Muscle layer of colon (tissue), 2 donors: ENCODE measurements at regions not wholly inside any gene's neighbourhood (a gene's known extent, or its start where the extent isn't known, plus 50 kb on each side); places are given as distances from the start of the nearest gene placed in this dataset.

Experiments used
- H3K27ac ChIP-seq: one replicate; pipeline ENCODE4 v1.7.0; 2013; ENCODE audit warnings: low read depth, mild to moderate bottlenecking, low read length, moderate library complexity
- H3K27me3 ChIP-seq, 2 donors: one replicate each; pipeline ENCODE4 v1.7.0; 2013; ENCODE audit warnings: low read length in 2 of 2, mild to moderate bottlenecking in 2 of 2; ENCODE audit not compliant: insufficient read depth in 2 of 2, control insufficient read depth in 1 of 2
- H3K36me3 ChIP-seq: one replicate; pipeline ENCODE4 v1.7.0; 2013; ENCODE audit warnings: mild to moderate bottlenecking, low read length; ENCODE audit not compliant: insufficient read depth
- H3K4me1 ChIP-seq: one replicate; pipeline ENCODE4 v1.7.0; 2013; ENCODE audit warnings: mild to moderate bottlenecking, low read length; ENCODE audit not compliant: insufficient read depth
- H3K4me3 ChIP-seq, 2 donors: one replicate each; pipeline ENCODE4 v1.7.0; 2013; ENCODE audit warnings: low read length in 2 of 2, low read depth in 1 of 2, mild to moderate bottlenecking in 1 of 2, moderate library complexity in 1 of 2
- H3K9ac ChIP-seq: one replicate; pipeline ENCODE4 v1.7.0; 2013; ENCODE audit warnings: low read length
- H3K9me3 ChIP-seq: one replicate; pipeline ENCODE4 v1.7.0; 2013; ENCODE audit warnings: mild to moderate bottlenecking, low read length
- donor health status: abdominal sarcoma.
- donor health status: Adenocarcinoma of cecum.

GRCh38 chr6:112480553-112480952 is 133.4 kb downstream of the RFPL4B start:
- Histone ChIP-seq H3K27me3 (no peaks in the 10 kb centered on the region), H3K36me3 (no peaks in the 10 kb centered on the region), H3K4me3 (no peak overlapping the region), H3K27ac (no peak overlapping the region), H3K4me1 (no peaks in the 10 kb centered on the region), H3K9me3 (no peaks in the 10 kb centered on the region), H3K9ac (no peak overlapping the region)

GRCh38 chr6:112481211-112481610 is 134.1 kb downstream of the RFPL4B start:
- no peaks in the 10 kb centered on the region for H3K27me3 ChIP-seq
- H3K27ac ChIP-seq, result no peak overlapping the region
- no peak overlapping the region for H3K9ac ChIP-seq
- H3K4me3 ChIP-seq, result no peak overlapping the region
- no peaks in the 10 kb centered on the region for H3K4me1 ChIP-seq
- no peaks in the 10 kb centered on the region for H3K36me3 ChIP-seq
- no peaks in the 10 kb centered on the region for H3K9me3 ChIP-seq

- Histone ChIP-seq H3K36me3 (no peaks in the 10 kb centered on the region), H3K9ac (no peak overlapping the region), H3K4me1 (no peaks in the 10 kb centered on the region), H3K27me3 (no peaks in the 10 kb centered on the region), H3K9me3 (no peaks in the 10 kb centered on the region), H3K27ac (no peak overlapping the region), H3K4me3 (no peak overlapping the region)
These were observed 135.2 kb downstream of the RFPL4B start for GRCh38 chr6:112482373-112482772.

DNA sequence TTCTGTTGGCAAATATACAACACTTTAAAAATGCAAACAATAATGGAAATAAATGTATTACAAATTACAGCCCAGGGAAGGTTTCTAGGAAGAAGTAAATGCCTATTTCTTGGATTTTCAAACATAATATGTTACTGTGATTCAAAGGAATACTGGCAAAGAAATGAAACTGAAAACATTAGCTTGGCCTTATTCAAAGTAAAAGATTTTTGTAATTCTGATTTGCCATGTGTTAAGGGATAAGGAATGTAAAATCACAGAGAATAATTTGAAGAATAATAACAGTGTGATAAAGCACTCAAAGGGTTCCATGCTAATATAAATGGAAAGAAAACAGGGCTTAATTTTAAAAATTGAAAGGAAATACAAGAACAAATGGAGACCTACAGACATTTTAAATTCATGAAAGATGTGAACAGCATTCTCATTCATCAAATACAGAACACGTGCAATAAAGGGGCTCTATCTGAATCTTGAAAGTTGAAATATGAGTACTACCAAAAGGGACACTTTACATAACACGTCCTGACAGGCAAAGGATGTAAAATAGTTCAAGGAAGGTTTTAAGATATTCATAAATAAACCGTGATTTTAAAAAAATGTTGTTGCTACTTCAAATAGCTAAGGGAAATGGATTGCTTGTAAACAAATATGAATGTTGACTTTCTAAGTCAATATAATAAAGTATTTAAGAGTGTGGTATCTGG is 138.1 kb downstream of the RFPL4B start:
- no peak overlapping the region for H3K9ac ChIP-seq
- H3K4me1 ChIP-seq, result no peaks in the 10 kb centered on the region
- no peaks in the 10 kb centered on the region for H3K36me3 ChIP-seq
- H3K4me3 ChIP-seq, result no peak overlapping the region
- no peak overlapping the region for H3K27ac ChIP-seq
- H3K27me3 ChIP-seq, result no peaks in the 10 kb centered on the region
- H3K9me3 ChIP-seq, result no peaks in the 10 kb centered on the region

DNA sequence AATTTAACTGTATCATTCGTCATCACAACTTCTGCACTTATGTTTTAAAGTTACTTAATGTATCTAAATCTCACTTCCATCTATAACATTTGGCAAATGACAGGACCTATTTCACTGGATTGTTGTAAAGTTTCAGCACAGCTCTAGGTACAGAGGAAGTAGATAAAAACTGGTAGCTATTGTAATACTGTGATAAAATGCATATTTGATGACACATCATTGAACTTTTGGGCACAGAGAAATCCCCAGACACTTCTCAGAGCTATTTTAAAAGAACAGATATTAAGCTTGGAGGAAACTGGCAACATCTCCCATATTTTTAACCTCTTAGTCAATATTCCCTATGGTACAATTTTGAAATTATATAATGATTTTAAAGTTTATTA is 138.7 kb downstream of the RFPL4B start:
- no peaks in the 10 kb centered on the region for H3K9me3 ChIP-seq
- no peaks in the 10 kb centered on the region for H3K4me1 ChIP-seq
- no peaks in the 10 kb centered on the region for H3K27me3 ChIP-seq
- H3K9ac ChIP-seq, result no peak overlapping the region
- H3K36me3 ChIP-seq, result no peaks in the 10 kb centered on the region
- H3K4me3 ChIP-seq, result no peak overlapping the region
- no peak overlapping the region for H3K27ac ChIP-seq

DNA sequence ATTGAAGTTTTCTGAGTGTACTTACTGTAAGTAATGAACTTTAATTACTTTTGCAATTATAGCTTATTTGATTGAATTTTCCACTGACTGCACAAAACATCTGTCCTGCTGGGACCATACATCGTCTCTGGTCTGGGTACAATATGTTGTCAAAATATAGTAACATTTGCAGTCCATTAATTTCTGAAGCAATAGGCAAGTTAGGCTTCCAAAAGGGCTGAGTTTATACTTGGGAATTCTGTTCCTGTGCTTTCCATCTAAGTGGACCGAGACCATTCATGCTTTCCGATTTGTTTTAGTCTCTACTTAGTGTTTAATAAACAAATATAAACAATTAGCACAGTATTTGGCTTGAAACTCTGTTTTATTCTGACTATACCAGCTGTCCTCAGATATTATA is 139.3 kb downstream of the RFPL4B start:
- H3K9me3 ChIP-seq, result no peaks in the 10 kb centered on the region
- H3K36me3 ChIP-seq, result no peaks in the 10 kb centered on the region
- no peak overlapping the region for H3K27ac ChIP-seq
- no peaks in the 10 kb centered on the region for H3K4me1 ChIP-seq
- no peak overlapping the region for H3K9ac ChIP-seq
- H3K27me3 ChIP-seq, result no peaks in the 10 kb centered on the region
- no peak overlapping the region for H3K4me3 ChIP-seq

GRCh38 chr6:112488238-112488637 is 141.1 kb downstream of the RFPL4B start:
- Histone ChIP-seq H3K36me3 (no peaks in the 10 kb centered on the region), H3K27me3 (no peaks in the 10 kb centered on the region), H3K4me3 (no peak overlapping the region), H3K27ac (no peak overlapping the region), H3K4me1 (no peaks in the 10 kb centered on the region), H3K9ac (no peak overlapping the region), H3K9me3 (no peaks in the 10 kb centered on the region)

GRCh38 chr6:112501705-112502104 is 154.6 kb downstream of the RFPL4B start:
- H3K4me1 ChIP-seq, result no peaks in the 10 kb centered on the region
- no peaks in the 10 kb centered on the region for H3K27me3 ChIP-seq
- no peaks in the 10 kb centered on the region for H3K36me3 ChIP-seq
- H3K9ac ChIP-seq, result no peak overlapping the region
- H3K27ac ChIP-seq, result no peak overlapping the region
- no peak overlapping the region for H3K4me3 ChIP-seq
- H3K9me3 ChIP-seq, result no peaks in the 10 kb centered on the region

- Histone ChIP-seq H3K36me3 (no peaks in the 10 kb centered on the region), H3K27me3 (no peaks in the 10 kb centered on the region), H3K4me1 (no peaks in the 10 kb centered on the region), H3K9me3 (no peaks in the 10 kb centered on the region), H3K4me3 (no peak overlapping the region), H3K27ac (no peak overlapping the region), H3K9ac (no peak overlapping the region)
These were observed 155.4 kb downstream of the RFPL4B start for GRCh38 chr6:112502351-112503090.

DNA sequence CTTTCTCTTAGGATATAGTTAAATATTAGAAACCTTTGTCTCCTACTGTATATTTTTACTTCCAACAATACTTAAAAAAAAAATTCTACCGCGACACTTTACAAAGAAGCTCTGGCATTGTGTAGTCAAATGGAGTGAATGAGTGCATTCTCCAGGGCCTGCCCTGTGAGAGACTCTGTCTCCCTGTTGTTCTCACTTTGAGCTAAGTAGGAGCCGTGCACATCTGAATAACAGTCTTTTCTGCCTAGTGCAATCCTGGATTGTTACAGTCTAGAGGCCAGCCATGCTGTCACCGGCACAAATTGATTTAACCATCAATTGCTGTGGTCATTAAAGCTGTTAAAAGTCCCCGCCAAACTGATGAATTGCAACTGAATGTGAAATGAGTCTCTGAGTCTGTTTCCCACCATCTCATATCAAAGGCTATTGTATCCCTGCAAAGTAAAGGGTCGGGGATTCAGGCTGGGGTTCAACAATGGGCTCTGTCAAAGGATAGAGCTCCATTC is 156.0 kb downstream of the RFPL4B start:
- H3K9ac ChIP-seq, result no peak overlapping the region
- H3K27ac ChIP-seq, result no peak overlapping the region
- no peaks in the 10 kb centered on the region for H3K9me3 ChIP-seq
- H3K36me3 ChIP-seq, result no peaks in the 10 kb centered on the region
- H3K4me1 ChIP-seq, result no peaks in the 10 kb centered on the region
- H3K27me3 ChIP-seq, result no peaks in the 10 kb centered on the region
- H3K4me3 ChIP-seq, result no peak overlapping the region

DNA sequence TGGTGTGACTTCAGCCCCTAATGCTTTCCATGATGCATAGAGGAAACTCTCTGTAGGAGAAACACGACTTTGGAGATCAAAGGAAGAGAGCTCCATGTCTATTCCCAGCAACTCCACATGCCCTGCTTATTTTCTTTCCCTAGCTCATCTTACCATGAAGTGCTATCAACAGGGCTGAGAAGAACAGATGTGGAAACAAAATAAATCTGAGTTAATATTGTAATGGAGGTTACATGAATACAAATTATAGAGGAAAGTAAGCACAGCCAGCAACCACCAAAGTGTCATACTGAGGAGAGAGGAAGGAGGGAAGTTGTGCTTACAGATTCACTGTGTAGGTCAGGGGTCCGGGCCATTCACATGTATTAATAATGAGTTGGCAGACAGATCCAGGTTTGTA is 157.5 kb downstream of the RFPL4B start:
- Histone ChIP-seq H3K27ac (no peak overlapping the region), H3K27me3 (no peaks in the 10 kb centered on the region), H3K4me1 (no peaks in the 10 kb centered on the region), H3K36me3 (no peaks in the 10 kb centered on the region), H3K4me3 (no peak overlapping the region), H3K9me3 (no peaks in the 10 kb centered on the region), H3K9ac (no peak overlapping the region)

DNA sequence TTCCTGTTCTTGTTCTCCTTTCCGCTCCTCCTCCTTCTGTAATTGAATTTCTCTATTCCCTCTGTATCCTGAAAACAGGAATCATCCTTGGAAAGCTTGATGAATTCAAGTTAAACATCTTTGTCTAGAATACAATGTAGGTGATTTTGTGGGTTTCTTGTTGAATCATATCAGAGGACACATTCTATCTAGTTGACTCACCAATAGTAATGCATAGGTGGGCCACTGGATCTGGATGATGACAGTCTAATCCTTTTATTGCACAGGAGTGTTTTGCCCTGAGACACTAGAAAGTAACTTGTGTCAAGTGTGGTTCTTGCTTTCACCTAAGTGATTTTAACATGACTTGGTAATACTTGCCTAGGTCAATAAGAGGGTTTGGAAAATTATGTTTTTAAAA is 164.3 kb downstream of the RFPL4B start:
- H3K36me3 ChIP-seq, result no peaks in the 10 kb centered on the region
- H3K4me3 ChIP-seq, result no peak overlapping the region
- no peak overlapping the region for H3K9ac ChIP-seq

More for the DNA sequence above, 164.3 kb downstream of the RFPL4B start:
- H3K27me3 ChIP-seq, result no peaks in the 10 kb centered on the region
- no peaks in the 10 kb centered on the region for H3K4me1 ChIP-seq
- H3K27ac ChIP-seq, result no peak overlapping the region
- H3K9me3 ChIP-seq, result no peaks in the 10 kb centered on the region
